HTR-8/SVneo (cell line): ENCODE measurements at regions not wholly inside any gene's neighbourhood (a gene's known extent, or its start where the extent isn't known, plus 50 kb on each side); places are given as distances from the start of the nearest gene placed in this dataset.
"Not testable (repeated sequence)": the region's sequence is repeated elsewhere in the genome, so short reads cannot be mapped to it uniquely, and the experiment has no call there.

Source experiments
- DNase-seq: peaks from one replicate; pipeline ENCODE4 v3.0.0; 2011; ENCODE audit warnings: low spot score, mixed read lengths; ENCODE audit not compliant: insufficient read length
- FAIRE-seq: peaks from 2 replicates; lab custom pipeline; 2011; peaks lifted over from hg19 to GRCh38; lab: Jason Lieb, UNC

- FAIRE-seq = no peak
- DNase-seq = no peak
Measured at GRCh38 chr17:64736804-64737492, 74.8 kb upstream of the SMURF2 start.

GRCh38 chr17:64732336-64733006 is 70.4 kb upstream of the SMURF2 start:
- FAIRE-seq (no peak), DNase-seq (no peak)

DNA sequence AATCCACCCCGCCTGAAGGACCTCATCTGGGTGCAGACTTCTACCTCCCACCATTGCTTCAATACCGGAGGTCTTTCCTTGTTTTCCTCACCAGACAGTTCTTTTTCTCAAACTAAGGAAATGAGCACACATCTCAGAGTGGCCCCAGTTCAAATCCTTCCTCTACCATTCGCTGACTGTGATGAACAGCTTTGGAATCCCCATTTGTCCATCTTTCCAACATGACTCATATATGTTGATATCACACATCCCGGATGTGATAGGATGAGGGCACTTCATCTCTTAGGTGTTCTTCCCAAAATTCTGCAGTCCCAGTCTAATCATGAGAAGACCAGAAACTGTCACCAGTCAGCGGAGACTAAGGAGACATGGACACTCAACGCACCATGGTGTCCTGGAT is 67.9 kb upstream of the SMURF2 start:
- DNase-seq = not testable (repeated sequence)
- FAIRE-seq = peak; percentile 4

GRCh38 chr17:64729201-64729600 is 67.1 kb upstream of the SMURF2 start:
- no peak for FAIRE-seq
- no peak for DNase-seq

GRCh38 chr17:64728041-64728695 is 66.1 kb upstream of the SMURF2 start:
- FAIRE-seq (no peak), DNase-seq (no peak)

DNA sequence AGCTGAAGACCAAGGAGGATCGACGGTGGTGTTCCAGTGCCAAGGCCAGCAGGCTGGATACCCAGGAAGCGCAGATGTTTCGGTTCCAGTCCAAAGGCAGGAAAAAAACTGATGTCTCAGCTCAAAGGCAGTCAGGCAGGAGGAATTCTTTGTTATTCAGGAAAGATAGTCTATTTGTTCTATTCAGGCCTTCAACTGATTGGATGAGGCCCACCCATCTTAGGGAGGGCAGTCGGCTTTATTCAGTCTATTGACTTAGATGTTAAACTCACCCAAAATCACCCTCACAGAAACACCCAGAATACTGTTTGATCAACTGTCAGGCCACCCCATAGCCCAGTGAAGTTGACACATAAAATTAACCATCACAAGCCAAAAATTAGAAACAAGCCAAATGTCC is 63.9 kb upstream of the SMURF2 start:
- DNase-seq, FAIRE-seq: not testable (repeated sequence)

DNA sequence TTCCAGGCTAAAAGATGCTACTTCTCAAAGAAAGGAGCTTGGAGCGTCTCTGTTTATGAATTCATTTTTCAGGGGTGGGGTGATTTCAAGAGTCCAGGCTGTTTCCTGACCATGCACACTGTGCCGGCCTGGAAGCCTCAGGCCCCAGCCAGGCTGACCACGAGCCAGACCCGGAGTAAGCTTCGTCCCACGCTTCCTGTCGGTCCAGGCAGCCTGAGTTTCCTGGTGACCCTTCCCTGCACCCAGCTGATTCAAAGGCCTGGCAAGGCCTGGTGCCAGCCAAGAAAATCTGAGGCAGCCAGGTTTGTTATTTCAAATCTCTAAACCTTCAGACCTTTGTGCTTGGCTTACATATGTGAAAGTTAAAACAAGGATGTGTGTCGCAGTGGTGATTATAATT is 62.1 kb upstream of the SMURF2 start:
- DNase-seq = not testable (repeated sequence)
- peak; percentile 88 for FAIRE-seq

GRCh38 chr17:64723781-64724180 is 61.7 kb upstream of the SMURF2 start:
- FAIRE-seq (no peak), DNase-seq (no peak)

DNA sequence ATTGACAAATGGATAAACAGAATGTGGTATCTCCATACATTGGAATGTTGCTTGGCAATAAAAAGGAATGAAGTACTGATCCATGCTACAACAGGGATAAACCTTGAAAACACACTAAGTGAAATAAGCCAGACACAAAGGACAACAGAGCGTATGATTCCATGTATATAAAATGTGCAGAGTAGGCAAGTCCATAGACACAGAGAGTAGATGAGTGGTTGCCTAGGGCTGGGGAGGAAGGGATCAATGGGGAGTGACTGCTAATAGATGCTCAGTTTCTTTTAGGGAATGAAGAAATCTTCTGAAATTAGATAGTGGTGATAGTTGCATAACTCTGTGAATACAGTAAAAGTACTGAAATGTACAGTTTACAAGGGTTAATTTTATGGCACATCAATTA is 59.4 kb upstream of the SMURF2 start:
- DNase-seq = not testable (repeated sequence)
- peak; percentile 57 for FAIRE-seq

DNA sequence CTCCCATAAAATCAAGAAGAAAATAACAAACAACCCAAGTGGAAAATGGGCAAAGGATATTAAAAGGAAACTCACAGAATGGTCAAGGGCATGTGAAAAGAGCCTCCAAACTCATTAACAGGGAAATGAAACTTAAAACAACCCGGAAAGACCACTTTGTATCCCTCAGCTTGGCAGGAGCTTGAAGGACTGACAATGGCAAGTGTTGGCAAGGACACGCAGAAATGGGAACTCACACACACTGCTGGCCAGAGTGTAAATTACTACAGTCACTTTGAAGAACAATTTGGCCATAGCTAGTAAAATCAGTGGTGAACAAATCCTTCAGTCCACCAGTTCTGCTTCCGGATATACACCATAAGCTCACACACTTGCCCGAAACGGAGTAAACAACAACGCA is 58.1 kb upstream of the SMURF2 start:
- FAIRE-seq = peak; percentile 28
- DNase-seq = not testable (repeated sequence)

DNA sequence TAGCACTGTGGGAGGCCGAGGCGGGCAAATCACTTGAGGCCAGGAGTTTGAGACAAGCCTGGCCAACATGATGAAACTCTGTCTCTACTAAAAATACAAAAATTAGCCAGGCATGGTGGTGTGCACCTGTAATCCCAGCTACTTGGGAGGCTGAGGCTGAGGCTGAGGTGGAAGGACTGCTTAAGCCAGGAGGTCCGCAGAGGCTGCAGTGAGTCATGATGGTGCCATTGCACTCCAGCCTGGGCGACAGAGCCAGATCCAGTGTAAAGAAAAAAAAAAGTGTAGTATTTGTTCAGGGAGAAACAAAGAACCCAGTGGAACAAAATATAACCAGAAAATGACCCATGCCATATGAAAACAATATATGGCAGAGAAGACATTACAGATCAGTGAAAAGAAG is 57.4 kb upstream of the SMURF2 start:
- not testable (repeated sequence) for FAIRE-seq, DNase-seq

GRCh38 chr17:64718816-64719215 is 56.7 kb upstream of the SMURF2 start:
- DNase-seq, FAIRE-seq: not testable (repeated sequence)

- no peak for FAIRE-seq
- no peak for DNase-seq
Measured at GRCh38 chr17:64718058-64718457, 56.0 kb upstream of the SMURF2 start.

- not testable (repeated sequence) for DNase-seq, FAIRE-seq
Measured at GRCh38 chr17:64716496-64716895, 54.4 kb upstream of the SMURF2 start.

- FAIRE-seq, DNase-seq: not testable (repeated sequence)
Measured at GRCh38 chr17:64713786-64714185, 51.7 kb upstream of the SMURF2 start.

DNA sequence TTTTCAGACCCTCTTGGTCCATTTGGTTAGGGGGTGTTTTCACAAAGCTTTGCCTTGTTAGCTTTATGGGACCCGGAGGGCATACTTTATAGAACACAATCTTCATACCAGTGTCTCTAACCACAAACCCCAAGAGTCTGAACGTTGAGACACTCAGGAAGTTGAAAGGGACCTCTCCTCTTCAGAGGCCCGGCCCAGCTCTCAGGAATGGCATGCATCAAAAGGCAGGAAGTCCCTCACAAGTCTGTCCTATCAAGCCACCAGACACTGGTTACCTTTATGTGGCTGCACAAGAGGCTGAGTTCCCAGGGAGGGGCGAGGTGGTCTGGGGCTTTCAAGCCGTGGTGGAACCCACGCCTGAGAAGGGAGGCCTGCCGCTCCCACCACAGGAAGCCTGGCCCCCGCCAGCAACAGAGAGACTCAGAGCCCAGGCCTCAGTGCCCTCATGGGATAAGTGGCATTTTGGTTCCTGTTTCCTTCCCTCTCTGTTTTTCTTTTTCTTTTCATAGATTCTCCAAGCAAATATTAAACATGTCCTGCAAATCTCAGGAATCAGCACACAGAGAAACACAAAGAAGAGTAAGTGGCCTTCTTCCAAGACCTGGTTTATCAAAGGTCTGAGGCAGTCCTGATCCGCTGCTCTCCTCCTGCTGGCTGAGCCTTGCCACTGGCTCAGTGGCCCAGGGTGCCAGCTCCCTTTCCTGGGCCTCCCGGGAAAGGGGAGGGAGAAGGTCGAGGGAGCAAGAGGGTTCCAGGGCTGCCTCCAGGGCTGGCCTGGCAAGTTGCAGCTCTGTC is 50.6 kb upstream of the SMURF2 start:
- FAIRE-seq = peak; percentile 87
- DNase-seq = not testable (repeated sequence)
